ENCODE measurements at regions not wholly inside any gene's neighbourhood (a gene's known extent, or its start where the extent isn't known, plus 50 kb on each side); places are given as distances from the start of the nearest gene placed in this dataset.

GRCh38 chr4:101693842-101694398 is 96.6 kb upstream of the BANK1 start:
- peak overlapping the region; percentile 48 for H3K27ac ChIP-seq
- no peak for TF ChIP-seq CTCF (conservative IDR thresholded peaks at IDR 0.05)

DNA sequence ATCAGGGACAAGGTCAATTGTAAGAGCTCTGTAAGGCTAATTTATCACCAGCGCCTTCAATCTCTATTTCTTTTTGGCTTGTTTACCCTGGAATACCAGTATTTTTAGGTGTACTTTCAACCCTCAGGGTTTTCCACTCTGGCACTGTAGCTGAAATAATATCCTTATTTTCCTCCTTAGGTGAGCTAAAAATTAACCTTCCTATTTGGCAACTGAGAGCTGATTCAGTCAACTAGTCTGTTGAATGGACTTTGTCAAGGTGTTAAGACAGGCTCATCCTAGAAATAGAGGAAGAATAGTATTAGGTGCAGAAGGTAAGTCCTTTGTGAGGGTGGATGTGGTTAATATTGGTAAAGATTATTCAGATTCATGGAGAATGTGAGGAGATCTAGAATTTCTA is 101.3 kb upstream of the BANK1 start:
- H3K27ac ChIP-seq = no peak overlapping the region
- TF ChIP-seq CTCF (conservative IDR thresholded peaks at IDR 0.05) = no peak

DNA sequence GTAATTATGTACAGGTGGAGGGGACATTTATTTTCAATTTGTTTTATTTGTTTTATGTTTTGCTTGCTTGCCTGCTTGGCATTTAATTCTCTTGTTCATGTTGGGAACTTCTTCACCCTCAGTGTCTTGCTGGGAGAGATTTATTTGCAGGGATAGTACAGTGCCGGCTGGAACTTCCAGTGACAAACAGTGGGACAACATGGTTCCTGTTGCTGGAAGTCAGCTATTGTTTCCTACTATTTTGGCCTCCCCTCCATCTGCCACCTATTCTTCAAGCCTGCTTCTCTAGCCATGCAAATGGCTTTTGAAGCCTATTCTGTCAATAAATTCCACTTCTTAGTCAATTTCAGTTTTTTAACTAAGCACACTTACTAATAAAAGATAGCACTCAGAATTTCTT is 105.4 kb upstream of the BANK1 start:
- H3K27ac ChIP-seq = no peak overlapping the region
- TF ChIP-seq CTCF (conservative IDR thresholded peaks at IDR 0.05) = no peak

DNA sequence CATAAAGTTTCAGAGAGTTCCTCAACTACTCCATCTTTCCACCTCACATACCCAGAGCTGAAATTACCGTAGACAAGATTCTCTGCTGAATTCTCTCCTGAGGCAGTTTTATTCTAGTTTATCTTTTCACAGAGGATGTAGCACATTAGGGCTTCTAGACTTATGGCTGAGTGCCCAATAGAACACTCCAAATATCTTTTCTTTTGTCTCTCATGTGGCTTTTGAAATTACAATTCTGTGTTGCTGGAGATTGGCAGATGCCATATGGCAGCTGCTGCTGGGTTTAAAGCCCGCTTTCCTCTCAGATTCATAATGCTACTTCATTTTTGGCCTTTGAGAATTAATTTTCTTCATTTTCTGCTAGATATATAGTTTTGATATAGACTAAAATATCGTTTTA is 107.6 kb upstream of the BANK1 start:
- no peak for TF ChIP-seq CTCF (conservative IDR thresholded peaks at IDR 0.05)
- no peak overlapping the region for H3K27ac ChIP-seq

- no peak overlapping the region for H3K27ac ChIP-seq
- TF ChIP-seq CTCF (conservative IDR thresholded peaks at IDR 0.05) = no peak
These were observed 112.3 kb upstream of the BANK1 start for GRCh38 chr4:101678180-101678579.

DNA sequence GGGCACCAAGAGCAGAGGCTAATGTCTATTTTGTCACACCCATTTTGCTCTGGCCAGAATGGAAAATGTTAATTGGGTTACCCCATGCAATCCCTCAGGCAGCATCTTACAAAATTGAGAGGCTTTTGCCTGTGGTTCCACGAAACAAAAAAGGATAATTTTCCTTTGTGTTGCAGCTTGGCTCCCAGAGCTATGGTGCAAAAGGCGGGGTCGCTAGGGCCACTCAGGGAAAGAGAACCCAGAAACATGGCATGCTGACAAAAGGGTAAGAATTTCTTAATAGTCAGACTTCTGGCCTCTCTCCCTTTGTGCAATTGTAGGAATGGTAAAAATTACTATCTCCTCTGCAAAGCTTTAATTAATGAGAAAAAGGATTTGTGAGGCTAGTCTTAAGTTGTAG is 119.6 kb upstream of the BANK1 start:
- H3K27ac ChIP-seq = no peak overlapping the region
- no peak for TF ChIP-seq CTCF (conservative IDR thresholded peaks at IDR 0.05)

DNA sequence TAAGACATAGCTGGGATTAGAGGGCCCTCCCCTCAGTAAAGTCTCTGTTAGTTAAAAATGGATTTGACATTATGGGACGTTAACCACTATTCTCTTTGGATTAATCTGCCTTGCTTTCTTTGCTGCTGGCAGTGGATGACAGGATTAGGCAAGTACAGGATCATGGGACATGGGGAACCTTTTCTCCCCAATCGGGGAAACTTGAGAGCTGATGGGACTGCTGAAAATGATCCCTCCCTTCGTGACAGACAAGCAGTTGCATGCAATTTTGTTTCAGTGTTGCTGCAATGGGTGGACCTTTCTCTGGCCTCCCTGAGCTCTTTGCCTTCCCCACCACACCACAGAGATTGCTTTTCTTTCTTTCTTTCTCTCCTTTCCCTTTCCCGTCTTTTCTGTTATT is 120.2 kb upstream of the BANK1 start:
- no peak for TF ChIP-seq CTCF (conservative IDR thresholded peaks at IDR 0.05)
- no peak overlapping the region for H3K27ac ChIP-seq

DNA sequence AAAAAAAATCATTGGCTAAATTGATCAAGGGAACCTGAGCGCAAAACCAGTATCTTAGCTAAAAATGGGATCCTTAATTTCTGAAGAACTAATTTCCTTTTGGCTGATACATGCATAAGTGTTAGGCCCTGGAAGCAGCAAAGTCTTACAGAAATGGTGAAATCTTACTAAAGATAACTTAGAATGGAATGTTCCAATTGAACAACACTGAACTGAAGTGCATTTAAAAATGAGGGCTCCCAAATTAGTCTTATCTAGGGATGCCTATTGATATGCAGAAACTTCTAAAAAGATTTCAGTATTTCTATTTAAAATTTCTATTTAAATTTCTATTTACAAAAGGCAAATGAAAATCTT is 120.7 kb upstream of the BANK1 start:
- TF ChIP-seq CTCF (conservative IDR thresholded peaks at IDR 0.05) = no peak
- H3K27ac ChIP-seq = no peak overlapping the region

All from VCaP (cell line).